Endothelial cell of umbilical vein (primary cell): ENCODE measurements at regions not wholly inside any gene's neighbourhood (a gene's known extent, or its start where the extent isn't known, plus 50 kb on each side); places are given as distances from the start of the nearest gene placed in this dataset.

ENCODE experiments used
- BruUV-seq: library from RNA; stranded (reverse); fragments of 400-500 nt; replicated peaks from 2 replicates; lab custom pipeline; 2021; lab: Mats Ljungman, UMichigan
- CTCF ChIA-PET: fragments of 300-600, 350-600 bp; sonication (Branson Sonifier 250); formaldehyde crosslinking; loops from one replicate; lab custom pipeline; 2021; ENCODE audit warnings: antibody characterized with exemption, inconsistent platforms; lab: Charles Lee
- POLR2A ChIA-PET: fragments of 300-600, 350-600 bp; sonication (Branson Sonifier 250); formaldehyde crosslinking; loops from one replicate; lab custom pipeline; 2021; ENCODE audit warnings: antibody characterized with exemption, inconsistent platforms; lab: Charles Lee
- DNase-seq: peaks from one replicate; pipeline ENCODE4 v3.0.0-alpha.2; 2011; ENCODE audit warnings: low read depth, low spot score
- FAIRE-seq: peaks from 2 replicates; lab custom pipeline; 2011; peaks lifted over from hg19 to GRCh38; lab: Jason Lieb, UNC
- H2AFZ ChIP-seq: 2 replicates; pipeline ENCODE4 v1.6.0; 2012; ENCODE audit warnings: low read depth, low read length, control low read depth, inconsistent platforms
- H3K27ac ChIP-seq: 2 replicates; pipeline ENCODE4 v1.5.1; 2011; ENCODE audit warnings: low read depth, mild to moderate bottlenecking, control low read depth, low read length, moderate library complexity; ENCODE audit not compliant: insufficient read depth
- H3K27me3 ChIP-seq, 2 experiments: 2 replicates each; pipeline versions ENCODE4 v1.6.0 to v1.6.1; 2011; ENCODE audit warnings: low read length in 2 of 2, mixed read lengths in 1 of 2; ENCODE audit not compliant: control insufficient read depth in 2 of 2, insufficient read depth in 2 of 2
- H3K36me3 ChIP-seq, 2 experiments: 2 replicates in 1 of 2; 3 replicates in 1 of 2; pipeline ENCODE4 v1.5.1; 2011; ENCODE audit warnings: low read length in 2 of 2, mild to moderate bottlenecking in 1 of 2, moderate library complexity in 1 of 2; ENCODE audit not compliant: control insufficient read depth in 2 of 2, insufficient read depth in 2 of 2; ENCODE audit errors: extremely low read depth in 1 of 2
- H3K4me1 ChIP-seq: 3 replicates; pipeline ENCODE4 v1.5.1; 2011; ENCODE audit warnings: mild to moderate bottlenecking, low read length; ENCODE audit not compliant: control insufficient read depth, insufficient read depth; ENCODE audit errors: extremely low read depth
- H3K4me2 ChIP-seq: 2 replicates; pipeline ENCODE4 v1.6.1; 2011; ENCODE audit warnings: low read length, control low read depth, mixed read lengths; ENCODE audit not compliant: insufficient read depth
- H3K4me3 ChIP-seq, 3 experiments: fragments of 200-600 bp in 1 of 3; sonication (generic), shearing (Covaris generic) in 1 of 3; replicated peaks in 1 of 3; 2 replicates each; pipeline ENCODE4 v1.5.1; 2011 to 2016; ENCODE audit warnings: control low read depth in 3 of 3, low read length in 3 of 3, mild to moderate bottlenecking in 2 of 3, inconsistent platforms in 1 of 3, low read depth in 1 of 3, moderate library complexity in 1 of 3; ENCODE audit not compliant: insufficient read depth in 1 of 3
- H3K79me2 ChIP-seq: 2 replicates; pipeline ENCODE4 v1.6.0; 2012; ENCODE audit warnings: low read length, inconsistent platforms; ENCODE audit not compliant: control insufficient read depth, insufficient read depth
- H3K9ac ChIP-seq: replicated peaks from 2 replicates; pipeline ENCODE3; 2011; ENCODE audit warnings: low read length, control low read depth; ENCODE audit not compliant: insufficient read depth; ENCODE audit errors: extremely low read depth
- H3K9me1 ChIP-seq: replicated peaks from 3 replicates; pipeline ENCODE4 v1.6.0; 2011; ENCODE audit warnings: mild to moderate bottlenecking, low read length; ENCODE audit not compliant: control insufficient read depth, insufficient read depth; ENCODE audit errors: extremely low read depth
- H3K9me3 ChIP-seq: replicated peaks from 2 replicates; pipeline ENCODE4 v1.5.1; 2012; ENCODE audit warnings: low read length, inconsistent platforms; ENCODE audit not compliant: control insufficient read depth, insufficient read depth
- H4K20me1 ChIP-seq: replicated peaks from 2 replicates; pipeline ENCODE3; 2011; ENCODE audit warnings: mild to moderate bottlenecking, low read length; ENCODE audit not compliant: control insufficient read depth, insufficient read depth; ENCODE audit errors: extremely low read depth
- CTCF ChIP-seq, 2 donors: IDR thresholded peaks; 1 replicate in 1 of 2; 2 replicates in 1 of 2; pipeline ENCODE4 v1.5.1; 2011; ENCODE audit warnings: low read length in 2 of 2, mild to moderate bottlenecking in 2 of 2, moderate library complexity in 2 of 2, control low read depth in 1 of 2, inconsistent platforms in 1 of 2, low read depth in 1 of 2; ENCODE audit not compliant: insufficient read depth in 1 of 2; ENCODE audit errors: extremely low read depth in 1 of 2
- EZH2 ChIP-seq: IDR thresholded peaks from 2 replicates; pipeline ENCODE4 v1.6.1; 2012; ENCODE audit warnings: borderline replicate concordance, low read depth, mild to moderate bottlenecking, moderate library complexity, low read length, inconsistent platforms; ENCODE audit not compliant: severe bottlenecking
- GATA2 ChIP-seq: IDR thresholded peaks from 2 replicates; pipeline ENCODE4 v1.7.0; 2011; ENCODE audit warnings: low read depth, mild to moderate bottlenecking, moderate library complexity, mixed read lengths, low read length; ENCODE audit not compliant: insufficient read length, insufficient read depth
- MAX ChIP-seq: IDR thresholded peaks from 2 replicates; pipeline ENCODE4 v1.6.1; 2011; ENCODE audit not compliant: insufficient read depth, insufficient read length
- MYC ChIP-seq: IDR thresholded peaks from one replicate; pipeline ENCODE4 v1.6.1; 2011; ENCODE audit warnings: mild to moderate bottlenecking, low read depth, low read length
- POLR2A ChIP-seq: IDR thresholded peaks from 2 replicates; pipeline ENCODE4 v1.6.1; 2012; ENCODE audit warnings: low read depth, mild to moderate bottlenecking, control low read depth, low read length
- POLR2AphosphoS5 ChIP-seq: IDR thresholded peaks from 2 replicates; pipeline ENCODE4 v1.6.1; 2012; ENCODE audit warnings: low read depth, mild to moderate bottlenecking, control low read depth, low read length, moderate library complexity; ENCODE audit not compliant: insufficient read depth
- dilution Hi-C: fragments of 300-500 bp; cut with MboI; formaldehyde crosslinking; loops from one replicate; pipeline ENCODE4 v1.15.0; 2019; ENCODE audit warnings: low sequenced_read_pairs; ENCODE audit not compliant: extremely low pct_ligation_motif_present
- intact Hi-C: fragments of 100-400 bp; cut with micrococcal nuclease; formaldehyde crosslinking; loops from one replicate; pipeline ENCODE4 v1.10.0; 2022

- Histone ChIP-seq H2AFZ (no peak overlapping the region), H3K9me3 (no peaks in the 10 kb centered on the region), H3K9me1 (no peaks in the 10 kb centered on the region), H3K4me1 (no peaks in the 10 kb centered on the region), H3K9ac (no peak overlapping the region), H3K4me3 (no peak overlapping the region), H3K36me3 (no peaks in the 10 kb centered on the region), H3K27ac (no peak overlapping the region), H3K27me3 (no peaks in the 10 kb centered on the region), H3K4me2 (no peak overlapping the region), H3K79me2 (no peaks in the 10 kb centered on the region), H4K20me1 (no peaks in the 10 kb centered on the region)
- no TSS peak for BruUV-seq
- DNase-seq, result no peak
- POLR2A ChIA-PET, result no interaction called here
- TF ChIP-seq CTCF (IDR thresholded peaks at IDR 0.05; ENCODE audit: extremely low read depth in 1 of 2, insufficient read depth in 1 of 2, low read depth in 1 of 2, low read length in 2 of 2) (no peak), MYC (no peak), GATA2 (no peak), MAX (no peak), POLR2AphosphoS5 (no peak), EZH2 (no peak), POLR2A (no peak)
- FAIRE-seq, result no peak
- CTCF ChIA-PET, result interaction anchor here (0.9 kb wide), 1 partner anchor 31 kb away, joined by 3 read pairs; no protein-coding TSS in a partner anchor
- intact Hi-C loops, result no loop called here
- dilution Hi-C loops, result no loop called here
Observed at GRCh38 chr3:117137065-117137464, 427.5 kb downstream of the TUSC7 start.
